Sigmoid colon (tissue), 6 donors: ENCODE measurements at regions not wholly inside any gene's neighbourhood (a gene's known extent, or its start where the extent isn't known, plus 50 kb on each side); places are given as distances from the start of the nearest gene placed in this dataset.

ENCODE experiments used
- DNase-seq: peaks from one replicate; pipeline ENCODE4 v3.0.0-alpha.2; 2019
- H3K27ac ChIP-seq, 4 donors: fragments of 200-600 bp; sonication (generic); one replicate each; pipeline ENCODE4 v1.5.1; 2016 to 2019; ENCODE audit warnings: mild to moderate bottlenecking in 1 of 4
- H3K27me3 ChIP-seq, 3 donors: fragments of 200-600 bp; sonication (generic); one replicate each; pipeline ENCODE4 v1.5.1; 2019; ENCODE audit warnings: mild to moderate bottlenecking in 1 of 3
- H3K36me3 ChIP-seq, 4 donors: fragments of 200-600 bp; sonication (generic); one replicate each; pipeline ENCODE4 v1.5.1; 2016 to 2019
- H3K4me1 ChIP-seq, 4 donors: fragments of 200-600 bp; sonication (generic); one replicate each; pipeline ENCODE4 v1.5.1; 2017 to 2019
- H3K4me3 ChIP-seq, 4 donors: fragments of 200-600 bp; sonication (generic); one replicate each; pipeline ENCODE4 v1.5.1; 2017 to 2019; ENCODE audit warnings: mild to moderate bottlenecking in 2 of 4, moderate library complexity in 1 of 4
- H3K9me3 ChIP-seq, 4 donors: fragments of 200-600 bp in 3 of 4; sonication (generic) in 3 of 4; one replicate each; pipeline versions ENCODE4 v1.5.1 to v1.6.1; 2013 to 2019
- EP300 ChIP-seq, 4 donors: sonication (generic); formaldehyde crosslinking; IDR thresholded peaks; one replicate each; pipeline ENCODE4 v1.6.1; 2017; ENCODE audit warnings: antibody characterized with exemption in 4 of 4
- POLR2A ChIP-seq, 2 donors: fragments of 450-650 bp; IDR thresholded peaks; one replicate each; pipeline ENCODE4 v1.6.1; 2016; ENCODE audit warnings: antibody characterized with exemption in 2 of 2, mild to moderate bottlenecking in 2 of 2, moderate library complexity in 2 of 2
- POLR2AphosphoS5 ChIP-seq, 4 donors: sonication (generic); formaldehyde crosslinking; IDR thresholded peaks; one replicate each; pipeline ENCODE4 v1.6.1; 2017; ENCODE audit warnings: antibody characterized with exemption in 4 of 4
- WGBS, 2 donors: extraction: QIAGEN DNeasy Blood & Tissue Kit; methylation state at CpG; one replicate each; pipeline ENCODE4 v1.1.7; 2013; 5-methylcytosine and 5-hydroxymethylcytosine counted together
- intact Hi-C: fragments of 100-400 bp; cut with DNase I; formaldehyde crosslinking; loops from one replicate; pipeline ENCODE4 v1.15.1; 2023
- TF ChIP-seq, protein P1 (sequence below), 4 experiments: fragments of 450-650 bp in 3 of 4; fragments of 200-600 bp in 1 of 4; IDR thresholded peaks; one replicate each; pipeline ENCODE4 v1.5.1; 2016 to 2019; ENCODE audit warnings: antibody characterized with exemption in 4 of 4, mild to moderate bottlenecking in 3 of 4, moderate library complexity in 2 of 4
- donor health status: healthy with polysubstance abuse.
- donor health status: healthy.

GRCh38 chr13:99829161-99829560 is 142.4 kb downstream of the ZIC5 start:
- no peaks in the 10 kb centered on the region for H3K27me3 ChIP-seq
- no peak overlapping the region for H3K27ac ChIP-seq
- DNase-seq, result no peak
- WGBS, 2 donors, result 89 to 91% methylated on average over 5 of the region's 5 CpGs
- H3K4me3 ChIP-seq, result no peak overlapping the region
- no peaks in the 10 kb centered on the region for H3K36me3 ChIP-seq
- TF ChIP-seq POLR2AphosphoS5 (IDR thresholded peaks at IDR 0.05) (no peak), EP300 (IDR thresholded peaks at IDR 0.05) (no peak), POLR2A (IDR thresholded peaks at IDR 0.05) (no peak)
- TF ChIP-seq, protein P1, sequence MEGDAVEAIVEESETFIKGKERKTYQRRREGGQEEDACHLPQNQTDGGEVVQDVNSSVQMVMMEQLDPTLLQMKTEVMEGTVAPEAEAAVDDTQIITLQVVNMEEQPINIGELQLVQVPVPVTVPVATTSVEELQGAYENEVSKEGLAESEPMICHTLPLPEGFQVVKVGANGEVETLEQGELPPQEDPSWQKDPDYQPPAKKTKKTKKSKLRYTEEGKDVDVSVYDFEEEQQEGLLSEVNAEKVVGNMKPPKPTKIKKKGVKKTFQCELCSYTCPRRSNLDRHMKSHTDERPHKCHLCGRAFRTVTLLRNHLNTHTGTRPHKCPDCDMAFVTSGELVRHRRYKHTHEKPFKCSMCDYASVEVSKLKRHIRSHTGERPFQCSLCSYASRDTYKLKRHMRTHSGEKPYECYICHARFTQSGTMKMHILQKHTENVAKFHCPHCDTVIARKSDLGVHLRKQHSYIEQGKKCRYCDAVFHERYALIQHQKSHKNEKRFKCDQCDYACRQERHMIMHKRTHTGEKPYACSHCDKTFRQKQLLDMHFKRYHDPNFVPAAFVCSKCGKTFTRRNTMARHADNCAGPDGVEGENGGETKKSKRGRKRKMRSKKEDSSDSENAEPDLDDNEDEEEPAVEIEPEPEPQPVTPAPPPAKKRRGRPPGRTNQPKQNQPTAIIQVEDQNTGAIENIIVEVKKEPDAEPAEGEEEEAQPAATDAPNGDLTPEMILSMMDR (IDR thresholded peaks at IDR 0.05), result no peak
- no peaks in the 10 kb centered on the region for H3K4me1 ChIP-seq
- no peaks in the 10 kb centered on the region for H3K9me3 ChIP-seq
- intact Hi-C loops, result no loop called here

GRCh38 chr13:99828735-99829134 is 142.8 kb downstream of the ZIC5 start:
- H3K27me3 ChIP-seq, result no peaks in the 10 kb centered on the region
- DNase-seq, result no peak
- WGBS, 2 donors, result 92 to 94% methylated on average over 8 of the region's 8 CpGs
- H3K4me1 ChIP-seq, result no peaks in the 10 kb centered on the region
- H3K4me3 ChIP-seq, result no peak overlapping the region
- H3K9me3 ChIP-seq, result no peaks in the 10 kb centered on the region
- H3K27ac ChIP-seq, result no peak overlapping the region
- no peaks in the 10 kb centered on the region for H3K36me3 ChIP-seq
- TF ChIP-seq POLR2AphosphoS5 (IDR thresholded peaks at IDR 0.05), result no peak
- TF ChIP-seq, protein P1 (IDR thresholded peaks at IDR 0.05), result no peak
- intact Hi-C loops, result no loop called here

- H3K36me3 ChIP-seq, result no peaks in the 10 kb centered on the region
- WGBS, 2 donors, result 88 to 94% methylated on average over 3 of the region's 3 CpGs
- intact Hi-C loops, result no loop called here
- no peak for DNase-seq
- no peaks in the 10 kb centered on the region for H3K9me3 ChIP-seq
- no peak overlapping the region for H3K27ac ChIP-seq
- H3K4me1 ChIP-seq, result no peaks in the 10 kb centered on the region
- no peak for TF ChIP-seq POLR2A (IDR thresholded peaks at IDR 0.05)
- TF ChIP-seq, protein P1 (IDR thresholded peaks at IDR 0.05), result no peak
- H3K4me3 ChIP-seq, result no peak overlapping the region
- no peaks in the 10 kb centered on the region for H3K27me3 ChIP-seq
Measured at GRCh38 chr13:99828123-99828522, 143.4 kb downstream of the ZIC5 start.

GRCh38 chr13:99827011-99827772 is 144.4 kb downstream of the ZIC5 start:
- no peaks in the 10 kb centered on the region for H3K27me3 ChIP-seq
- WGBS, 2 donors, result 95 to 96% methylated on average over 12 of the region's 12 CpGs
- DNase-seq, result no peak
- no peak overlapping the region for H3K27ac ChIP-seq
- no peaks in the 10 kb centered on the region for H3K9me3 ChIP-seq
- H3K4me3 ChIP-seq, result no peak overlapping the region
- H3K4me1 ChIP-seq, result no peaks in the 10 kb centered on the region
- H3K36me3 ChIP-seq, result no peaks in the 10 kb centered on the region
- TF ChIP-seq EP300 (IDR thresholded peaks at IDR 0.05) (no peak), POLR2AphosphoS5 (IDR thresholded peaks at IDR 0.05) (no peak), POLR2A (IDR thresholded peaks at IDR 0.05) (no peak)
- TF ChIP-seq, protein P1 (IDR thresholded peaks at IDR 0.05), result no peak
- intact Hi-C loops, result no loop called here

DNA sequence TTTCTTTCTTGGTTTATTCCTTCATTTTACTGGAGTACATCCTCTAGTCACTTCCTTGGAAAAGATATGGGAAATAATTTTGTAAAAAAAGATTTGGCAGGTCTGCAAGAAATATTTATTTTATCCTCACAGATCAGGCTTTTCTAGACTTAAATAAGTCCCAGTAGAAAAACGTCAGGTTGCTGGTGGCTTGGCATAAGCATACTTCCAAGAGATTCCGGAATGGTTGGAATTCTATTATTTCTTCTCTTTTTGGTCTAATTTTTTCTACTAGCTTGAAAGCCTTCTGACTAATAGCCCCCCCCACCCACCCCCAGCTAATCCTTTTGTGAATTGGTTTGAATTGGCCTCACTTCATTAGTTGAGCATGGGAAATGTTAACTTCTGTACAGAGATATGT is 147.6 kb downstream of the ZIC5 start:
- intact Hi-C loops, result no loop called here
- Histone ChIP-seq H3K4me1 (no peaks in the 10 kb centered on the region), H3K36me3 (no peaks in the 10 kb centered on the region), H3K27ac (no peak overlapping the region), H3K27me3 (no peaks in the 10 kb centered on the region), H3K4me3 (no peak overlapping the region), H3K9me3 (no peaks in the 10 kb centered on the region)
- 89 to 93% methylated on average over 2 of the region's 2 CpGs for WGBS, 2 donors
- DNase-seq, result no peak
- no peak for TF ChIP-seq EP300 (IDR thresholded peaks at IDR 0.05)
- TF ChIP-seq, protein P1 (IDR thresholded peaks at IDR 0.05), result no peak
- TF ChIP-seq POLR2AphosphoS5 (IDR thresholded peaks at IDR 0.05), result no peak
- TF ChIP-seq POLR2A (IDR thresholded peaks at IDR 0.05), result no peak
